Adrenal gland (tissue), 9 donors: ENCODE measurements at regions not wholly inside any gene's neighbourhood (a gene's known extent, or its start where the extent isn't known, plus 50 kb on each side); places are given as distances from the start of the nearest gene placed in this dataset.

ENCODE experiments used
- DNase-seq, 7 donors: peaks; one replicate each; pipeline ENCODE4 v3.0.0-alpha.2; 2019 to 2020
- H3K27ac ChIP-seq, 5 donors: fragments of 200-600 bp; sonication (generic) in 4 of 5; 1 replicate in 3 of 5; 2 replicates in 2 of 5; pipeline versions ENCODE4 v1.5.1 to v1.8.0; 2016 to 2020; ENCODE audit warnings: mild to moderate bottlenecking in 1 of 5
- H3K27me3 ChIP-seq: fragments of 200-600 bp; 2 replicates; pipeline ENCODE4 v1.8.0; 2021
- H3K36me3 ChIP-seq, 2 donors: fragments of 200-600 bp; replicated peaks in 1 of 2; 1 replicate in 1 of 2; 2 replicates in 1 of 2; pipeline versions ENCODE4 v1.5.1 to v1.8.0; 2018 to 2022
- H3K4me1 ChIP-seq, 2 donors: fragments of 200-600 bp; replicated peaks in 1 of 2; 1 replicate in 1 of 2; 2 replicates in 1 of 2; pipeline versions ENCODE4 v1.5.1 to v1.8.0; 2018 to 2021
- H3K4me3 ChIP-seq, 4 donors: fragments of 200-600 bp; sonication (generic) in 3 of 4; one replicate each; pipeline ENCODE4 v1.5.1; 2016 to 2018
- H3K9me3 ChIP-seq, 3 donors: fragments of 200-600 bp; sonication (generic) in 1 of 3; replicated peaks in 1 of 3; 1 replicate in 2 of 3; 2 replicates in 1 of 3; pipeline versions ENCODE4 v1.5.1 to v1.8.0; 2016 to 2021
- CTCF ChIP-seq, 6 experiments: fragments of 450-650 bp in 4 of 6; fragments of 200-600 bp in 2 of 6; sonication (generic) in 1 of 6; IDR thresholded peaks; 1 replicate in 5 of 6; 2 replicates in 1 of 6; pipeline versions ENCODE4 v1.5.1 to v1.8.0; 2016 to 2021; ENCODE audit warnings: antibody characterized with exemption in 6 of 6, mild to moderate bottlenecking in 2 of 6, moderate library complexity in 1 of 6
- POLR2A ChIP-seq, 2 donors: fragments of 450-650 bp; IDR thresholded peaks; one replicate each; pipeline ENCODE4 v1.6.1; 2017; ENCODE audit warnings: antibody characterized with exemption in 2 of 2, mild to moderate bottlenecking in 2 of 2, moderate library complexity in 1 of 2
- WGBS, 4 donors: extraction: QIAGEN DNeasy Blood & Tissue Kit in 2 of 4; methylation state at CpG; one replicate each; pipeline versions ENCODE4 v1.1.5 to v1.1.7; 2013 to 2017; 5-methylcytosine and 5-hydroxymethylcytosine counted together
- intact Hi-C, 2 donors: fragments of 100-400 bp; cut with DNase I; formaldehyde crosslinking; loops; one replicate each; pipeline versions ENCODE4 v1.14.1 to v1.15.0; 2022 to 2023
- donor health status: healthy with polysubstance abuse.
- donor health status: Bipolar disorder and iron deficiency.
- donor health status: DM: yes; HTN: yes; CAD: no.
- donor health status: DM: no; HTN: no; CAD: no.
- donor health status: DM: no; HTN: no; CAD: no.

GRCh38 chr20:48425321-48425720 lies 402.5 kb downstream of the PREX1 start:
- H3K4me3 ChIP-seq: no peak overlapping the region

GRCh38 chr20:48422242-48422960 lies 405.4 kb downstream of the PREX1 start:
- TF ChIP-seq CTCF (IDR thresholded peaks at IDR 0.05): no peak
- no peak for TF ChIP-seq POLR2A (IDR thresholded peaks at IDR 0.05)
- H3K36me3 ChIP-seq: no peaks in the 10 kb centered on the region
- 81 to 93% (median 92%) methylated on average over 3 of the region's 3 CpGs for WGBS, 4 donors
- peaks cover 10% of the 10 kb centered on the region for H3K27me3 ChIP-seq
- intact Hi-C loops: no loop called here
- H3K4me1 ChIP-seq: no peaks in the 10 kb centered on the region
- H3K9me3 ChIP-seq: no peaks in the 10 kb centered on the region
- no peak overlapping the region for H3K4me3 ChIP-seq
- H3K27ac ChIP-seq: no peak overlapping the region
- no peak for DNase-seq

More at GRCh38 chr20:48425321-48425720, 402.5 kb downstream of the PREX1 start:
- TF ChIP-seq CTCF (IDR thresholded peaks at IDR 0.05) (no peak), POLR2A (IDR thresholded peaks at IDR 0.05) (no peak)
- no peaks in the 10 kb centered on the region for H3K36me3 ChIP-seq
- H3K27ac ChIP-seq: no peak overlapping the region
- H3K9me3 ChIP-seq: no peaks in the 10 kb centered on the region
- intact Hi-C loops: no loop called here
- DNase-seq: no peak
- WGBS, 4 donors: 62 to 71% (median 69%) methylated on average over 5 of the region's 5 CpGs
- no peaks in the 10 kb centered on the region for H3K4me1 ChIP-seq
- H3K27me3 ChIP-seq: peaks cover 10% of the 10 kb centered on the region

GRCh38 chr20:48421547-48421946 lies 406.3 kb downstream of the PREX1 start:
- TF ChIP-seq POLR2A (IDR thresholded peaks at IDR 0.05): no peak
- no peak for TF ChIP-seq CTCF (IDR thresholded peaks at IDR 0.05)
- Histone ChIP-seq H3K27me3 (peaks cover 5% of the 10 kb centered on the region), H3K9me3 (no peaks in the 10 kb centered on the region), H3K27ac (no peak overlapping the region), H3K36me3 (no peaks in the 10 kb centered on the region), H3K4me1 (no peaks in the 10 kb centered on the region), H3K4me3 (no peak overlapping the region)
- DNase-seq: no peak
- WGBS, 4 donors: 57 to 93% (median 82%) methylated on average over 3 of the region's 3 CpGs
- intact Hi-C loops: no loop called here

GRCh38 chr20:48420176-48420575 lies 407.6 kb downstream of the PREX1 start:
- no peak for DNase-seq
- H3K9me3 ChIP-seq: no peaks in the 10 kb centered on the region
- no peaks in the 10 kb centered on the region for H3K36me3 ChIP-seq
- H3K27me3 ChIP-seq: peaks cover 5% of the 10 kb centered on the region
- 85 to 92% (median 89%) methylated on average over 4 of the region's 4 CpGs for WGBS, 4 donors
- intact Hi-C loops: no loop called here
- no peak overlapping the region for H3K27ac ChIP-seq
- no peak overlapping the region for H3K4me3 ChIP-seq
- no peaks in the 10 kb centered on the region for H3K4me1 ChIP-seq
- TF ChIP-seq POLR2A (IDR thresholded peaks at IDR 0.05) (no peak), CTCF (IDR thresholded peaks at IDR 0.05) (no peak)
